GF-D8 (cell line): ENCODE measurements at regions not wholly inside any gene's neighbourhood (a gene's known extent, or its start where the extent isn't known, plus 50 kb on each side); places are given as distances from the start of the nearest gene placed in this dataset.
"Not testable (repeated sequence)": the region's sequence is repeated elsewhere in the genome, so short reads cannot be mapped to it uniquely, and the experiment has no call there.

Source experiments
- DNase-seq: peaks from one replicate; lab custom pipeline; 2025; lab: John Stamatoyannopoulos, UW

DNA sequence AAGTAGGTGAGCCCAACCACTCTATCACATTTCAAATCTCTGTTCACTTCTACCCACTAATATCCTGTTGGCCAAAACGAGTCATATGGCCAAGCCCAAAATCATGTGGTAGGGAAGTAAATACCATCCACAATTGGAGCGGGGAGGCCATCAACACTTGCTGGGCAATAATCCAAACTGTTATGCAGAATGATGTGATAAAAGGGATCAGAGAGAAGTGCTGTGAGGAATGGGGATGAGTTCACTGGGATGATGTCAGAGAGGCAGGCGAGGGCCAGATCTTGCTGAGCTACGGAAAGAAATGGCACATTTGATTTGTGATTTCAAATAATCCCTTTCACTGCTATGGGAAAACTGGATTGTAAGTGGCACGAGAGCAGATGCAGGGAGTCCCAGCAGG lies 188.4 kb downstream of the NPIPA8 start:
- not testable (repeated sequence) for DNase-seq

GRCh38 chr16:18146601-18147142 lies 189.9 kb downstream of the NPIPA8 start:
- DNase-seq, result not testable (repeated sequence)

GRCh38 chr16:18142066-18142465 lies 194.5 kb downstream of the NPIPA8 start:
- DNase-seq, result not testable (repeated sequence)

DNA sequence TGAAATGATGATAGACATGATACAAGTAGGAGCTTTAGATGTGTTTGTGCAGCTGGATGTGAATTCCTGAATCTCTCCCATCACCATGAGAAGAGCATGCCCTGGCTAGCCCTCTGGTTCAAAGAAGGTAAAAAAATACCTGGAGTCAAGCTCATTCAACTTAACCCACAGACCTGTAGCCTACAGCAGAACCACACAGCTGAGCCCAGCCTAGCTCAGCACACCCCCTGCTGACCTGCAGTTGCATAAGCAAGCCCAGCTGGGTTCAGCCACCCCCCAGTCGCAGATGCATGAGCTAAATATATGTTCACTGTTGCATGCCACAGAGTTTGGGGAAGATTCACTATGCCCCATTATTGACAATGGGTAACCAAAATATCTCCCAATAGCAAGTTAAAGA lies 200.2 kb downstream of the NPIPA8 start:
- DNase-seq, result not testable (repeated sequence)

DNA sequence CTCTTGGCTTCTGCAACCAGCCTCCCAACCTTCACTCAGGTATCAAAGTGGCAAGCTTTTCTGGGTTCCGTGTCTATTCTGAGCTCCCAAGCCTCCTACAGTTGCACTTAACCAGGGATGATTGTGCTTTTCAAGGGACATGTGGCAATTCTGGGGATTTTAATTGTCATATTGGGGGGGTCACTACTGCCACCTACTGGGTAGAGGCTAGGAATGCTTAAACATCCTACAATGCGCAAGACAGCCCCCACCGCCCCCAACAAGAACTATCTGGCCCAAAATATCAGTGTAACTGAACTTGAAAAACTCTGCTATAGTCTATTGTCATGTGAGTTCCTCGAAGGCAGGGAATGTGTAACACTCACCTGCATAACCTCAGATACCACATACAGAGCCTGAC lies 201.5 kb downstream of the NPIPA8 start:
- not testable (repeated sequence) for DNase-seq

DNA sequence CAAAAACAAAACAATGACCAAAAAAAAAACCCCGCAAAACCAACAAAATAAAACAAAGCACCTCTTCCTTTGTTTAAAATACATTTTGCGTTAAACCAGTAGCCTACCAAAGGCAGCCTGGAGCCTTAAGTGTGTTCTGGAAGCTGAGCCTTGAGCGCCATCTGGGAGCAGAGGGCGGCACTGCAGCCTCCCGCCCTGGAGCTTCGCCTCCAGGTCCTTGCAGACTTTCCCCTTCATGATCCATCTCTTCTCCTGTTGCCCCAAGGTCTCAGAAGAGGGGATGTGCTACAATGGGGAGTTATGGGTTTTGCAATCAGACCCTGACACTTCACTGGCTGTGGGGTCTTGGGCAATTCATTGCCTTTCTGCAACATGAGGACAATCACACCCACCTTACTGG lies 204.9 kb downstream of the NPIPA8 start:
- not testable (repeated sequence) for DNase-seq

- not testable (repeated sequence) for DNase-seq
Observed at GRCh38 chr16:18130478-18131120, 205.9 kb downstream of the NPIPA8 start.

- not testable (repeated sequence) for DNase-seq
Observed at GRCh38 chr16:18127033-18127432, 209.5 kb downstream of the NPIPA8 start.

- not testable (repeated sequence) for DNase-seq
Observed at GRCh38 chr16:18119092-18119491, 217.4 kb downstream of the NPIPA8 start.

GRCh38 chr16:18118684-18119083 lies 217.9 kb downstream of the NPIPA8 start:
- not testable (repeated sequence) for DNase-seq

GRCh38 chr16:18118071-18118470 lies 218.5 kb downstream of the NPIPA8 start:
- not testable (repeated sequence) for DNase-seq

- not testable (repeated sequence) for DNase-seq
Observed at GRCh38 chr16:18104412-18104811, 232.1 kb downstream of the NPIPA8 start.

GRCh38 chr16:18101077-18101476 lies 235.5 kb downstream of the NPIPA8 start:
- not testable (repeated sequence) for DNase-seq

DNA sequence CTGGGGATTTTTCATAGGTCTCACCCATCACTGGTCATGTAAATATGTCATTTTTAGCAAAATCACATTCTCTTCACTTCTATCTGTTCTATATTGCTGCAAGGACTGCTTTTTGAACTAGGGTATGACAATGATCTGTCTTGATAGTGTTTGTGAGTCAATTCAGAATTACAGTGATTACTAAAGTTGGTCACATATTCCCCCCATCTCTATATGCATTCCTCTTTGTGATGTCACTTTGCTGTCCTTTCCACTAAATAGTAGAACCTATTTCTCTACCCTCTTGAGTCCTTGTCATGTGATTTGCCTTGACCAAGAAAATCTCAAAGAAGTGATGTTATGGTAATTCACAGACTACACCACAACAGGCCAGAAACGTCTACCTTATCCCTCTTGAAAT lies 243.9 kb downstream of the NPIPA8 start:
- not testable (repeated sequence) for DNase-seq

GRCh38 chr16:18080658-18081363 lies 255.7 kb downstream of the NPIPA8 start:
- DNase-seq, result not testable (repeated sequence)

- not testable (repeated sequence) for DNase-seq
Observed at GRCh38 chr16:18077910-18078309, 258.6 kb downstream of the NPIPA8 start.

GRCh38 chr16:18072161-18072560 lies 264.4 kb downstream of the NPIPA8 start:
- no peak for DNase-seq

GRCh38 chr16:18069683-18070082 lies 266.9 kb downstream of the NPIPA8 start:
- no peak for DNase-seq

- DNase-seq, result no peak
Observed at GRCh38 chr16:18068477-18068876, 268.1 kb downstream of the NPIPA8 start.

GRCh38 chr16:18062713-18063112 lies 273.8 kb downstream of the NPIPA8 start:
- no peak for DNase-seq

GRCh38 chr16:18060351-18060750 lies 276.2 kb downstream of the NPIPA8 start:
- no peak for DNase-seq

GRCh38 chr16:18059577-18059976 lies 277.0 kb downstream of the NPIPA8 start:
- DNase-seq, result no peak

DNA sequence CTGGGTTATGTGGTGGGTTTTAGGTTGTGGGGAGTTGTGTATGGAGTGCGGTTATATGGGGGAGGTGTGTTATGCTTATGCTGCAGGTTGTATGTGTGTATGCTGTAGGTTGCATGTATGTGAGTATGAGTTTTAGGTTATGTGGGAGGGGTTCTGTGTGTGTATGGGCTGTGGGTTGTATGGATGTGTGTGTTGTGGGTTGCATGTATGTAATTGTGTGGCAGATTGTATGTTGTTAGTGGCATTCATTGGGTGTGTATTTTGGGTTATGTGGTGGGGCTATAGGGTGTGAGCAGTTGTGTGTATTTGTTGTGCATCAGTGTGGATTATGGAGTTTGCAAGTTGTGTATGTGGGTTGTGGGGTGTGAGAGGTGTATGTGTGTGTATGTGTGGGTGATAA lies 277.4 kb downstream of the NPIPA8 start:
- DNase-seq, result no peak
